ENCODE measurements at regions not wholly inside any gene's neighbourhood (a gene's known extent, or its start where the extent isn't known, plus 50 kb on each side); places are given as distances from the start of the nearest gene placed in this dataset.

DNA sequence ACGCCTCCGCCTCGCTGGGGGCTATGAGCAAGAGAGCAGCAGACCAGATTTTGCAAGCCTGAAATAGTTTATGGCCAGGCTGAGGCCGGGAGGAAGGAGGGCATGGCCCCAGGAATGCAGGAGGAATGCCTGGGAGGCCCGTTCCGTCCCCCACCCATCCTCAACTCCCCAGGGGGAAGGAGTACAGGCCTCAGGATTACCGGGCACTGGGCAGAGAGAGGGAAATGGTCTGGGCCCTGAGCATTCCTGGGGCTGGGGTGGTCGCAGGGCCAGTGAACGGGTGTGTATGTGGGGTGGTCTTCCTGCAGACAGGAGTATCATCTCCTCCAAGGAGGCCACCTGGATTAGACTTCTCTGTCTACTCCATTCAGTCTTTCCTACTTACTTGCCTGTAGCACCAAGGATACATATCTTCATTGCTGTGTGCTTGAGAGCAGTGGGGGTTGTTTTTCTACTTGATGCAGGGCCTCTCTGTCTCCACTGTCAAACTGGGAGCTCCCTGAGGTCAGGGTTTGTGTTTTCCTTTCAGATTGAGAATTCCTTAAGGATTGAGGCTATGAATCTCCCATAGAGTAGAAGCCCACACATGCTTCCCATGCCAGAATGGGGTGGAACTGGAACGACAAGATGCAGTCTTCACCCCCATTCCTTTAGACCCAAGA, 81.3 kb downstream of the VEGFA start:
- intact Hi-C loops (cut with DNase I; ENCODE audit: low total_unique reads): loop anchor here (10.0 kb wide), 1 partner anchor 193 kb away; no protein-coding TSS in a partner anchor
- ATAC-seq: no peak
- Histone ChIP-seq H3K27ac (no peak overlapping the region), H3K36me3 (no peaks in the 10 kb centered on the region), H3K4me3 (no peak overlapping the region), H3K4me1 (no peaks in the 10 kb centered on the region), H3K9me3 (no peaks in the 10 kb centered on the region), H3K27me3 (no peaks in the 10 kb centered on the region)
- no peak for DNase-seq
- TF ChIP-seq, protein P1, sequence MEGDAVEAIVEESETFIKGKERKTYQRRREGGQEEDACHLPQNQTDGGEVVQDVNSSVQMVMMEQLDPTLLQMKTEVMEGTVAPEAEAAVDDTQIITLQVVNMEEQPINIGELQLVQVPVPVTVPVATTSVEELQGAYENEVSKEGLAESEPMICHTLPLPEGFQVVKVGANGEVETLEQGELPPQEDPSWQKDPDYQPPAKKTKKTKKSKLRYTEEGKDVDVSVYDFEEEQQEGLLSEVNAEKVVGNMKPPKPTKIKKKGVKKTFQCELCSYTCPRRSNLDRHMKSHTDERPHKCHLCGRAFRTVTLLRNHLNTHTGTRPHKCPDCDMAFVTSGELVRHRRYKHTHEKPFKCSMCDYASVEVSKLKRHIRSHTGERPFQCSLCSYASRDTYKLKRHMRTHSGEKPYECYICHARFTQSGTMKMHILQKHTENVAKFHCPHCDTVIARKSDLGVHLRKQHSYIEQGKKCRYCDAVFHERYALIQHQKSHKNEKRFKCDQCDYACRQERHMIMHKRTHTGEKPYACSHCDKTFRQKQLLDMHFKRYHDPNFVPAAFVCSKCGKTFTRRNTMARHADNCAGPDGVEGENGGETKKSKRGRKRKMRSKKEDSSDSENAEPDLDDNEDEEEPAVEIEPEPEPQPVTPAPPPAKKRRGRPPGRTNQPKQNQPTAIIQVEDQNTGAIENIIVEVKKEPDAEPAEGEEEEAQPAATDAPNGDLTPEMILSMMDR (IDR thresholded peaks at IDR 0.05 in 4 of 5, conservative IDR thresholded peaks at IDR 0.05 in 1 of 5): no peak
- TF ChIP-seq POLR2A (IDR thresholded peaks at IDR 0.05): no peak
- in situ Hi-C loops (cut with MboI; ENCODE audit: low sequenced_read_pairs in 4 of 4): no loop called here

DNA sequence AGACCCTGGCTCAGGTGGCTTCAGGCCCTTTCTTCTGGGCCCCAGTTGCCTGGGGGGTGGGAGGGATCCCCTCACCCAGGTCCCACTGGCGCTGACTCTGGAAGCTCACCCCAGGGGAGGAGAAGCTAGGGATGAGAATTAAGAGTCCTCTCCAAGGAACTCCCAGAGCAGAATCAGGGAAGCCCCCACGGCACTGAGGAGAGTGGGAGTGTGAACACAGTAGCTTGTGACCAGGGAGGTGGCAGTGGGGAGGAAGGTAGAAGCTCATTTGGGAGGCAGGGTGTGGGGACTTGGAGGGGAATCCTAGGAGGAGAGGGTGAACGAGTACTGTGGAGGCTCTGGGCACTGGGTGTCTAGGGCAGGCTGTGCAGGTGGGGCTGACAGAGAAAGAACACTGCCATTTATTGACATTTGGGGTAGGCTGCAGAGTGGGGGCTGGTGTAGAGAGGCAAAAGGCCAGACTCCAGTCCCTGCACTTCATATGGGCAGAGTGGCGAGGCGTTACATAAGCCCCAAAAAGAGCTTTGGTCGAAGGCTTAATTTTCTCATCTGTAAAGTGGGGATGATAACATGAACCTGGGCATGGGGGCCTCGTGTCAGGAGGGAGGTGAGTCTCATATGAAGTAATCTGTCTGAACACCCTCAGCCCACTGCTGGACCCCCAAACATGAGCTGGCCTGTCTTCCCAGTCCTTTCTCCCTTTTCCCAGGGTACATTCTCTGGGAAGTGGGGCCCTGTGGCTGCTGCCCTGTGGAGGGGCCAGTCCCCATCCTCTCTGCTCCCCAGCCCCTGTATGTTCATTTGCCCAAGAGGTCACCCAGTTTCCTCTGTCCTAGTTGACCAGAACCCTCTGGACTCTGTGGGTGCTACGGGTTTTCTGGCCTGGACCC, 80.5 kb downstream of the VEGFA start:
- intact Hi-C loops (cut with DNase I; ENCODE audit: low total_unique reads): loop anchor here (10.0 kb wide), 1 partner anchor 194 kb away; no protein-coding TSS in a partner anchor
- in situ Hi-C loops (cut with MboI; ENCODE audit: low sequenced_read_pairs in 4 of 4): no loop called here
- H3K27me3 ChIP-seq: no peaks in the 10 kb centered on the region
- no peaks in the 10 kb centered on the region for H3K4me1 ChIP-seq
- no peaks in the 10 kb centered on the region for H3K36me3 ChIP-seq
- no peak overlapping the region for H3K27ac ChIP-seq
- DNase-seq: no peak
- H3K4me3 ChIP-seq: no peak overlapping the region
- ATAC-seq: no peak
- H3K9me3 ChIP-seq: no peaks in the 10 kb centered on the region
- no peak for TF ChIP-seq POLR2A (IDR thresholded peaks at IDR 0.05)
- TF ChIP-seq, protein P1 (IDR thresholded peaks at IDR 0.05 in 4 of 5, conservative IDR thresholded peaks at IDR 0.05 in 1 of 5): no peak

DNA sequence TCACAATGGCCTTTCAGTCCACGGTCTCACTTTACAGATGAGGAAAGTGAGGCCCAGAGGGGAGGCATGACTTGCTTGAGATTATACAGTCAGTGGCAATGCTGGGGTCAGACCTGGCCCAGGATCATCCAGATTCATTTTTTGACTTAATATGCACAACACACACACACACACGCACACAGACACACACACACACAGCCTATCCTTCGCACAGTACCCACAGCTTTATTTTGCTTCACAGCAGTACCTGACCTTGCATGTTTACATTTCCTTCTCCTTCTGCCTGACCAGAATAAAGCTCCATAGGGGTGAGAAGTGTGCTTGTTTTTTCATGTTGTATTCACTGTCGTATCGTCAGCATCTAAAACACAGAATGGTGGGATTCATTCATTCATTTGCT, 79.8 kb downstream of the VEGFA start:
- TF ChIP-seq, protein P1 (IDR thresholded peaks at IDR 0.05 in 4 of 5, conservative IDR thresholded peaks at IDR 0.05 in 1 of 5): no peak
- TF ChIP-seq POLR2A (IDR thresholded peaks at IDR 0.05): no peak
- H3K27me3 ChIP-seq: no peaks in the 10 kb centered on the region
- no peaks in the 10 kb centered on the region for H3K36me3 ChIP-seq
- no peaks in the 10 kb centered on the region for H3K4me1 ChIP-seq
- in situ Hi-C loops (cut with MboI; ENCODE audit: low sequenced_read_pairs in 4 of 4): no loop called here
- no peak for ATAC-seq
- H3K4me3 ChIP-seq: no peak overlapping the region
- DNase-seq: no peak
- intact Hi-C loops (cut with DNase I; ENCODE audit: low total_unique reads): loop anchor here (10.0 kb wide), 1 partner anchor 195 kb away; no protein-coding TSS in a partner anchor
- no peak overlapping the region for H3K27ac ChIP-seq
- H3K9me3 ChIP-seq: no peaks in the 10 kb centered on the region

DNA sequence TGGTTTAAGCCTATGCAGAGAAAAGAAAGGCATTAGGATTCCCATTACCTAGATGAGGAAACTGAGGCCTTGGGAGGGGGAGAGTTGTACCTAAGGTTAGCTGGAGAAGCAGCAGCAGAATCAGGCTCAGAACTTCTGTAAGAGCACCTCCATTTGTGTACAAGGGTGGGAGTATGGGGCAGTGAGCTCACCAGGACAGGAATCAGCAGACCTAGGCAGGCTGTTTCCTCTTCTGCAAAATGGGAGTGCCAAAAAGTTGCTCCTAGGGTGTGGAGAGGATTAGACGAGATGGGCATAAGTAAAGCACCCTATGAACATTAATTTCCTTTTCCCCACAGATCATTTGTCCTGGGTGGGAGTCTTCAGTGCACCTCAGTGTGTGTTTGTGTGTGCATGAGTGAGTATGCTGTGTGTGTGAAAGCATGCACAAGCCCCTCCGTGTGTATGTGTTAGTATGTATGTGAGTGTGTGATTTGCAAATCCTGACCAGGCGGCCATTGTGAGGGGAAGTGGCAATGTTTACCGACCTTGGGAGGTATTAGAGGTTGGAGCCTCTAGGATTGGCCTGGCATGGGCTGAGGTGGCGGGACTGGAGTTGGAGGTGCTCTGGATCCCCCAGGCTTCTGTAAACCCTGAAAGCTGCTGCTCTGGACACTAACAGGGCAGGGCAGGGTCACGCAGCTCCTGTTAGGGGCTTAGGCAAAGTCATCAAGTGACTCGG, 78.8 kb downstream of the VEGFA start:
- no peak for ATAC-seq

More for the DNA sequence above, 78.8 kb downstream of the VEGFA start:
- H3K27ac ChIP-seq: no peak overlapping the region
- no peaks in the 10 kb centered on the region for H3K4me1 ChIP-seq
- H3K36me3 ChIP-seq: no peaks in the 10 kb centered on the region
- no peak overlapping the region for H3K4me3 ChIP-seq
- no peak for DNase-seq
- TF ChIP-seq, protein P1 (IDR thresholded peaks at IDR 0.05 in 4 of 5, conservative IDR thresholded peaks at IDR 0.05 in 1 of 5): no peak
- no peak for TF ChIP-seq POLR2A (IDR thresholded peaks at IDR 0.05)
- H3K9me3 ChIP-seq: no peaks in the 10 kb centered on the region
- intact Hi-C loops (cut with DNase I; ENCODE audit: low total_unique reads) (no loop called here), in situ Hi-C loops (cut with MboI; ENCODE audit: low sequenced_read_pairs in 4 of 4) (no loop called here)
- H3K27me3 ChIP-seq: no peaks in the 10 kb centered on the region
